KMS-11 (cell line): ENCODE measurements at regions not wholly inside any gene's neighbourhood (a gene's known extent, or its start where the extent isn't known, plus 50 kb on each side); places are given as distances from the start of the nearest gene placed in this dataset.
"Not testable (repeated sequence)": the region's sequence is repeated elsewhere in the genome, so short reads cannot be mapped to it uniquely, and the experiment has no call there.

Experiments
- H2AFZ ChIP-seq: fragments of 200-600 bp; sonication (generic); 2 replicates; pipeline ENCODE4 v1.6.1; 2016; ENCODE audit warnings: antibody characterized with exemption, mixed run types, low read depth
- H3K27ac ChIP-seq: fragments of 200-600 bp; sonication (generic); 2 replicates; pipeline ENCODE4 v1.6.1; 2016; ENCODE audit warnings: mild to moderate bottlenecking, mixed run types
- H3K27me3 ChIP-seq: fragments of 200-600 bp; sonication (generic); 2 replicates; pipeline ENCODE4 v1.6.1; 2017; ENCODE audit warnings: mild to moderate bottlenecking, low read depth, mixed run types, moderate library complexity; ENCODE audit not compliant: insufficient read depth
- H3K36me3 ChIP-seq: fragments of 200-600 bp; sonication (generic); 2 replicates; pipeline ENCODE4 v1.6.1; 2017; ENCODE audit warnings: mild to moderate bottlenecking, mixed run types; ENCODE audit not compliant: insufficient read depth
- H3K4me1 ChIP-seq: fragments of 200-600 bp; sonication (generic); 2 replicates; pipeline ENCODE4 v1.6.1; 2016; ENCODE audit warnings: mild to moderate bottlenecking, low read depth, mixed run types; ENCODE audit not compliant: poor library complexity, severe bottlenecking
- H3K4me2 ChIP-seq: fragments of 200-600 bp; sonication (generic); 2 replicates; pipeline ENCODE4 v1.7.0; 2016; ENCODE audit warnings: mild to moderate bottlenecking, mixed run types
- H3K4me3 ChIP-seq: fragments of 200-600 bp; sonication (generic); IDR thresholded peaks from 2 replicates; pipeline ENCODE4 v1.6.1; 2017; ENCODE audit warnings: low read depth, low read length, mixed read lengths; ENCODE audit not compliant: insufficient read depth
- H3K79me2 ChIP-seq: fragments of 200-600 bp; sonication (generic); 2 replicates; pipeline ENCODE4 v1.6.1; 2016; ENCODE audit warnings: low read depth, mixed run types; ENCODE audit not compliant: insufficient read depth
- H3K9ac ChIP-seq: fragments of 200-600 bp; sonication (generic); 2 replicates; pipeline ENCODE4 v1.6.1; 2016; ENCODE audit warnings: mild to moderate bottlenecking, mixed run types
- H4K20me1 ChIP-seq: fragments of 200-600 bp; sonication (generic); 2 replicates; pipeline ENCODE4 v1.6.1; 2016; ENCODE audit warnings: mild to moderate bottlenecking, mixed run types; ENCODE audit not compliant: insufficient read depth
- CTCF ChIP-seq: fragments of 200-600 bp; sonication (generic); conservative IDR thresholded peaks from 2 replicates; pipeline ENCODE4 v1.6.1; 2017; ENCODE audit warnings: low read depth, mild to moderate bottlenecking, antibody characterized with exemption, low read length, moderate library complexity, mixed read lengths

GRCh38 chr3:28057539-28057938 lies 183.9 kb upstream of the CMC1 start:
- Histone ChIP-seq H4K20me1 (no peaks in the 10 kb centered on the region), H3K9ac (no peak overlapping the region), H3K4me3 (no peak overlapping the region), H3K27ac (no peak overlapping the region), H3K27me3 (no peaks in the 10 kb centered on the region), H2AFZ (no peak overlapping the region), H3K79me2 (no peaks in the 10 kb centered on the region), H3K4me1 (no peaks in the 10 kb centered on the region), H3K36me3 (no peaks in the 10 kb centered on the region), H3K4me2 (no peak overlapping the region)
- TF ChIP-seq CTCF = no peak

GRCh38 chr3:28059199-28059598 lies 182.2 kb upstream of the CMC1 start:
- not testable (repeated sequence) for H3K9ac ChIP-seq, H3K27ac ChIP-seq, H3K4me2 ChIP-seq, H3K4me3 ChIP-seq, H3K4me1 ChIP-seq, H3K36me3 ChIP-seq, H3K27me3 ChIP-seq, H4K20me1 ChIP-seq, H2AFZ ChIP-seq, H3K79me2 ChIP-seq

GRCh38 chr3:28066020-28066419 lies 175.4 kb upstream of the CMC1 start:
- Histone ChIP-seq H3K4me3 (no peak overlapping the region), H3K4me1 (no peaks in the 10 kb centered on the region), H4K20me1 (no peaks in the 10 kb centered on the region), H3K36me3 (no peaks in the 10 kb centered on the region), H3K27me3 (no peaks in the 10 kb centered on the region), H3K4me2 (no peak overlapping the region), H3K79me2 (no peaks in the 10 kb centered on the region), H3K9ac (no peak overlapping the region), H2AFZ (no peak overlapping the region), H3K27ac (no peak overlapping the region)
- no peak for TF ChIP-seq CTCF

GRCh38 chr3:28067014-28067413 lies 174.4 kb upstream of the CMC1 start:
- Histone ChIP-seq H3K4me2 (no peak overlapping the region), H3K27ac (no peak overlapping the region), H3K36me3 (no peaks in the 10 kb centered on the region), H3K4me3 (no peak overlapping the region), H2AFZ (no peak overlapping the region), H3K27me3 (no peaks in the 10 kb centered on the region), H3K79me2 (no peaks in the 10 kb centered on the region), H4K20me1 (no peaks in the 10 kb centered on the region), H3K4me1 (no peaks in the 10 kb centered on the region), H3K9ac (no peak overlapping the region)
- no peak for TF ChIP-seq CTCF

DNA sequence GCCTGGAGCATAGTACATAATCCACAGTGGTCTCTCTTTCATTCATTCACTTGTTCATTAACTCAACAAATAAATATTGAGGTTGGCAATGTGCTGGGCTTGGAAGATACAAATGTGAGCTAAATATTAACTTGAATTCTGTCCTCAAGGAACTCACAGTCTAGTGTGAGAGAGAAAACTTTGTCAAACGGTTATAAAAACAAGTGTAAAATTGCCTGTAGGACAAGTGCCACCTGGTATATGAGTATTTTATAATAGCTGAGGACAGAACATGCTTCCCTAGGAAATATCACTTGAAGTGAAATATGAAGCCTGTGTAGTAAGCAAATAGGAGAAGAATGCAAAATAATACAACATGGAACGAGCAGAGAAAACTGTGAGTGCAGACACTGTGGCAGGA lies 173.1 kb upstream of the CMC1 start:
- no peaks in the 10 kb centered on the region for H3K27me3 ChIP-seq
- H3K4me2 ChIP-seq = no peak overlapping the region
- H3K9ac ChIP-seq = no peak overlapping the region
- H3K4me3 ChIP-seq = no peak overlapping the region
- H3K79me2 ChIP-seq = no peaks in the 10 kb centered on the region
- H2AFZ ChIP-seq = no peak overlapping the region
- no peaks in the 10 kb centered on the region for H3K4me1 ChIP-seq
- H3K36me3 ChIP-seq = no peaks in the 10 kb centered on the region
- no peak overlapping the region for H3K27ac ChIP-seq
- no peaks in the 10 kb centered on the region for H4K20me1 ChIP-seq
- no peak for TF ChIP-seq CTCF
